DMS 273 (cell line): ENCODE measurements at regions not wholly inside any gene's neighbourhood (a gene's known extent, or its start where the extent isn't known, plus 50 kb on each side); places are given as distances from the start of the nearest gene placed in this dataset.
A peak's percentile ranks its signal among the peaks of the same experiment; 100 is the strongest.
"Not testable (repeated sequence)": the region's sequence is repeated elsewhere in the genome, so short reads cannot be mapped to it uniquely, and the experiment has no call there.

ENCODE experiments used
- DNase-seq: peaks from one replicate; lab custom pipeline; 2025; ENCODE audit not compliant: unreplicated experiment; lab: John Stamatoyannopoulos, UW

DNA sequence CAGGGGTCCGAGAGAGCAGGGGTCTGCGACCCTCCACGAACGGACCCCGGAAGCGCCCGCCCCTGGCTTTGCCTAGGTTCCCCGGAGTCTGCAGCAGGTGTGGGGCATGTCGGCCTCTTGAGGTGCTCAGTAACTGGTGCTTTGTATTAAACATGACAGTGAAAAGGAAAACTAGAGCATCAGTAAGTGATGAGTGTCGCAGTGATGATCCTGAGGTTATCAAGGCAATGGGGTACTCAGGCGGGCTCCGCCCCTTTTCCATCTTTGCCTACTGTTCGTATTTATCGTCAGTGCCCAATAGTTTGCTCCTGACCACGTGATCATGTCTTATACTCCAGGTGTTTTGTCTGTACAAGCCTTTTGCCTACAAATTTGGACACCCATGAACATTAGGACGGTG, 262.4 kb downstream of the ZNF37A start:
- not testable (repeated sequence) for DNase-seq

DNA sequence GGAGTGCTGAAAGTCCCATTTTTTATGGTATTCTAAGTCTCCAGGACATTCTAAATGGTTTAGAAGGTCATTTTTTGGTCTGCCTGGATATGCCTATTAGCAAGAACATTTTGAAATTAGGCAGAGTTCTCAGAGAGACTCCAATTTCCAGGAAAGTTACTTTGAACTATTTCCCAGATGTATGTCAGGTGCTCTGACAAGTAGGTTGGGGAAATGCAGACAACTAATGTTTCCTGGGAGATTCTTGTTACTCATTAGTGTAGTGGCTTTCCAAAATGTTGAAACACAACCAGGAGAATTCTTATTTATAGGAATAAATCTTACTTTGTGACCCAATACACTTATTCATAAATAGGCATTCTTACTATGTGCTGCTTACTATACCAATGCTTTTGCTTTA, 268.4 kb downstream of the ZNF37A start:
- DNase-seq, result not testable (repeated sequence)

DNA sequence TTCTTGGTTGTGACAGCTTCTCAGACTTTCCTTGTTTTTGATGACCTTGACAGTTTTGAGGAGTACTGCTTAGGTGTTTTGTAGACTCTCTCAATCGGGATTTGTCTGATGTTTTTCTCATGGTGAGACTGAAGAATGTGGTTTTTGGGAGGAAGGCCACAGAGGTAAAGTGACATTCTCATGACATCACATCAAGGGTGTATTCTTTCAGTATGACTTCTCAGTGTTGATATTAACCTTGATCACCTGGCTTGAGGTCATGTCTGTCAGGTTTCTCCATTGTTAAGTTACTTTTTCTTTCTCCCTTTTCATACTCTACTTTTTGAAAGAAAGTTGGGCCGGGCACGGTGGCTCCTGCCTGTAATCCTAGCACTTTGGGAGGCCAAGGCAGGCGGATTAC, 269.9 kb downstream of the ZNF37A start:
- not testable (repeated sequence) for DNase-seq

DNA sequence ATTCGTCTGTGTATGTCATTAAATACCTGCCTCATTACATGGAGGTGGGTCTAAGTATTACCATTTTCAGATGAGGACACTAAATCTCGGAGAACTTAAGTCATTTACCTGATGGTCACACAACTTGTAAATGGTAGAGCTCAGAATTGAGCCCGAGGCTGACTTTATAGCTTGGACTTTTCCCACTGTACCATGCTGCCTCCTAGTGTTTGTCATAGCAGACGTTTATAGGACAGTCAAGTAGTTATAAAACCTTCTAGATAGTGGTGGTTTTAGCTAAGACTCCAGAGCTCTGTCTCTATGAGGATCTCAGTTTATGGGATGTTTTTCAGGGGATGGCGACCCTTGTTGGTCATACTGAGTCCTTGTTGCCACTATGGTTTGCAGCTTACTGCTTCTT, 271.8 kb downstream of the ZNF37A start:
- DNase-seq, result peak; percentile 57

GRCh38 chr10:38383800-38384199, 289.7 kb downstream of the ZNF37A start:
- not testable (repeated sequence) for DNase-seq

DNA sequence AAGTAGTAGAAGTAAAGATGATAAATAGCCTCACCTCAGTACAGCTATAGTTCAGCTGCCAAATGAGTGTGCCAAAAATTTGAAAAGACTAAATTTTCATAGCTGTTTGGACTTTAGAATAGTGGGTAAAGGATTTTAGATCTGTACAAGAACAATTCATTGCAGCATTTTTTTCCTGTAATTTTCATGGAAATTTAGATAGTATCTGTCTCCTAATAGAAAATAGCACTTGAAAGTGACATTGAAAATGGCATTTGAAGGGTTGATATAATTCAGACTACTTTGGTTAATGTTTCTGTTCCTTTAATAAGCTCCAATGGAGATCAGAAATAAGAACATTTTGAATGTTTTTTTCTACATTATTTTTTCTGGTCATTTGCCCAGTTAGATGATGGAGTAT, 292.7 kb downstream of the ZNF37A start:
- not testable (repeated sequence) for DNase-seq

DNA sequence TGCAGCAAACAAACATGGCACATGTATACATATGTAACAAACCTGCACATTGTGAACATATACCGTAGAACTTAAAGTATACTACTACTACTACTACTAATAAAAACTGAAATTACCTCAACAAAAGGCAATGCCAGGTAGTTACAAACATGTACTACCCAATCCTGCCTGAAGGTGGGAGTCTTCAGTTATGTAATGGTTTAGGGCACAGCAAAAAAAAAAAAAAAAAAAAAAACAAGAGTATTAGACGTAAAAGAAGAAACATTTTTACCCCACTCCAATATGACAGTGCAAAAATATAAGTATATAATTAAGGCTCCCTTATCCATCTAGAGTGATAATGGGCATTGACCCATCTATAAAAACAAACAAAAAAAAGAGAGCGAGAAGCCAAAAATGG, 296.6 kb downstream of the ZNF37A start:
- DNase-seq, result peak; percentile 32

GRCh38 chr10:38395465-38395864, 301.3 kb downstream of the ZNF37A start:
- DNase-seq, result not testable (repeated sequence)

- not testable (repeated sequence) for DNase-seq
These were observed 302.2 kb downstream of the ZNF37A start for GRCh38 chr10:38396178-38396954.

DNA sequence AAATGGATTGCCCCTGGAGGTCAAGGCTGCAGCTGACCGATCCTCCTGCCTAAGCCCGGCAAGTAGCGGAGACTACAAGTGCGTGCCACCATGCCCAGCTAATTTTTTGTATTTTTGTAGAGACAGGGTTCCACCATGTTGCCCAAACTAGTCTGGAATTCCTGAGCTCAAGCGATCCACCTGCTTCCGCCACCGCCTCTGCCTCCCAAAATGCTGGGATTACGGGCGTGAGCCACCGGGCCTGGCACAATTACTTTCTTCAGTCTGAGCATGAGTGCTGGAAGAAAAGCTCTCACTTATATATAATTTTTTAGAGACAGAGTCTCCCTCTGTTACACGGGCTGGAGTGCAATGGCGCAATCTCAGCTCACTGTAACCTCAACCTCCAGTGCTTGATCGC, 307.4 kb downstream of the ZNF37A start:
- DNase-seq, result not testable (repeated sequence)

GRCh38 chr10:38402442-38403346, 308.6 kb downstream of the ZNF37A start:
- peak; percentile 91 for DNase-seq

DNA sequence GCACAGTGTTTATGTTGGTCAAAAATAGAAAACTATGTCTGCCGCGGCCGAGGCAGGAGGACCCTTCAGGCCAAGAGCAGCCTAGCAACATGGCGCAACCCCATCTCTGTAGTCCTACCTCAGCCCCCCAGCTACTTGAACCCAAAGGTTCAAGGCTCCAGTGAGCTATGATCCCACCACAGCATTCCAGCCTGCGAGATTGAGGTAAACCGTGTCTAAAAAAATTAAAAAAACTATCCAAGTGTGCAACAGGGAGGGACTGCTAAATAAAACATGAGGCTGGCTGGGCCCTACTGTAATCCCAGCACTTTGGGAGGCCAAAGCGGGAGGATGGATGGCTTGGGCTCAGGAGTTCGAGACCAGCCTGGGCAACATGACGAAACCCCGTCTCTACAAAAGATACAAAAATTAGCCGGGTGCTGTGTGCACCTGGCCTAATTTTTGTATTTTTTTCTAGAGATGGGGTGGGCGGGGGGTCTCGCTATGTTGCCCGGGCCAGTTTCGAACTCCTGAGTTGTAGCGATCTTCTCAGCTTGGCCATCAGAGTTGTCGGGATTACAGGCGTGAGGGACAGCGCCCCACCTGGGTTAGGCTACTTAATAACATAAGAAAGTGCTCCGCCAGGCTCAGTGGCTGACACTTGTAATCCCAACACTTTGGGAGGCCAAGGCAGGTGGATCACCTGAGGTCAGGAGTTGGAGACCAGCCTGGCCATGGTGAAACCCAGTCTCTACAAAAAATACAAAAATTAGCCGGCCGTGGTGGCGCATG, 309.4 kb downstream of the ZNF37A start:
- DNase-seq, result not testable (repeated sequence)

- not testable (repeated sequence) for DNase-seq
These were observed 329.5 kb downstream of the ZNF37A start for GRCh38 chr10:38423634-38424033.

- not testable (repeated sequence) for DNase-seq
These were observed 336.1 kb downstream of the ZNF37A start for GRCh38 chr10:38430242-38430641.

- DNase-seq, result not testable (repeated sequence)
These were observed 343.2 kb downstream of the ZNF37A start for GRCh38 chr10:38437359-38437758.

GRCh38 chr10:38448614-38449355, 354.6 kb downstream of the ZNF37A start:
- not testable (repeated sequence) for DNase-seq

DNA sequence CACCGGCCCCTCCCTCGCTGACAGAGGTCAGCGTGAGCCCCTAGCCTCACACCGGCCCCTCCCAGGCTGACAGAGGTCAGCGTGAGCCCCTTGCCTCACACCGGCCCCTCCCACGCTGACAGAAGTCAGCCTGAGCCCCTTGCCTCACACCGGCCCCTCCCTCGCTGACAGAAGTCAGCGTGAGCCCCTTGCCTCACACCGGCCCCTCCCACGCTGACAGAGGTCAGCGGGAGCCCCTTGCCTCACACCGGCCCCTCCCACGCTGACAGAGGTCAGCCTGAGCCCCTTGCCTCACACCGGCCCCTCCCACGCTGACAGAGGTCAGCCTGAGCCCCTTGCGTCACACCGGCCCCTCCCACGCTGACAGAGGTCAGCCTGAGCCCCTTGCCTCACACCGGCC, 355.5 kb downstream of the ZNF37A start:
- DNase-seq, result not testable (repeated sequence)

- DNase-seq, result not testable (repeated sequence)
These were observed 356.4 kb downstream of the ZNF37A start for GRCh38 chr10:38450372-38451057.

GRCh38 chr10:38451306-38451967, 357.3 kb downstream of the ZNF37A start:
- not testable (repeated sequence) for DNase-seq
